HG02588 (cell line): ENCODE measurements at regions not wholly inside any gene's neighbourhood (a gene's known extent, or its start where the extent isn't known, plus 50 kb on each side); places are given as distances from the start of the nearest gene placed in this dataset.

Experiments used
- ATAC-seq: cut with Tn5 transposase; IDR thresholded peaks from one replicate; pipeline ENCODE4 v1.9.1; 2021; ENCODE audit warnings: mild to moderate bottlenecking, moderate library complexity; ENCODE audit not compliant: unreplicated experiment

DNA sequence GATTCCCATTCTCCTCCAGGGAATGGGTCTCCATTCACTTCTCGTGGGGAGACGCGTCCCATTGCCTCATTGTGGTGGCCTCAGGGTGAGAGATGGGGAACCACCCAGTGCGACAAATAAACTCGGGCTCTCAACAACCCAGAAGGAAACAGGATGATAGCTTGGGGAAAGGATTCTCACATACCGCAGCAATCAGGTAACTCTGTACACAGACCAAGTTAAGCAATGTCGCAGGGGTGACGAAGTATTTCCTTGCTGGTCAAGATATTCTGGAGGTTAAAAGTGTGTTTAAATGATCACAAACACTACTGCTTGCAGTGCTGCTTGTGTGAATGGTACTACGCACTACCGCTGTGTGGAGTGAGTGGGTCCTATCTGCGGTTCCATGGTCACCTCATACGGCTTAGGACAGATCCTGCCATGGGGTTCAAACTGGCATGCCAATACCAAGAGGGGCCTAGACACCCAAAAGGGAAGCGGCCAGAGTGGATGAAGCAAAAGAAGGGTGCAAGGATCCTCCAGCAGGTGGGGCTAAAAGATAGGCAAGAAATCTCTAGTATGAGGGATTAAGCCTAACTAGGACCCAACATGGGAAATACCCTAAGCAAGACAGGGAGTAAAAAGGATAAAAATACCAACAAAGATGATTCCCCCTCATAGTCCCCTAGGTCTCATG is 143.8 kb upstream of the TMEM106B start:
- peak; percentile 66 for ATAC-seq

GRCh38 chr7:12069757-12070156 is 141.3 kb upstream of the TMEM106B start:
- no peak for ATAC-seq

DNA sequence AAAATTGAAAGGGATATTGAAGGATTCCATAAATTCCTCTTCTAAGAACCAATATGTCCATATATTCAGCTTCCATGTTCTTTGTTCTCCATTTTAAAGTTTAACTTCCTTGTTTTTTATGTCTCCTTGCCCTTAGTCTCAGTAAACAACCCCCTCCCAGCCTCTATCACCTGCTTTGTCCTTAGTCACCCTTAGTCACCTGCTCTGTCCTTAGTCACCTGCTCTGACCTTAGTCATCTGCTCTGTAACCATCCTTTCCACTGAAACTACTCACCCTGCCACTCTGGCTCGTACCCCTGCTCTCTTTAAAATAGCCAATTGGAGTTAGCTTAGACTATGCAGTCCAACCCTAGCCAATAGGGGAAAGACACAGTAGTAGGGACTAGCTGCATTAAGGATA is 136.2 kb upstream of the TMEM106B start:
- no peak for ATAC-seq

DNA sequence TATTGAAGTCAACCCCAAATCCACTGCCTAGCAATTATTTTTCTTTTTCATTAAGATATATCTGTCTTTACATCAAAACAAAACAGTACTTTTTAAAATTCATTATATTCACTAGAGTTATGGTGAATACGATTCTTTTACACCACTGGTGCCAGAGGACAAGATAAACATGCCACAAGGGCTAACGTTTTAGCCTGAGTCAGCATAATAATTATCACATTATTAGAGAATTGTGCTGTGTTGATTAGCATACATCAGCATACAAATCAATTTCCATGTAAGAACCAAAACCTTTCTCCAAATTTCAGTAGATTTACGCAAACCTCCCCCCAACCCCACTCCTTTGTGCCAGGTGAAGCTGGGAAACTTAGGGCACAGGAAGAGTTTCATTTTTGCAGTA is 131.1 kb upstream of the TMEM106B start:
- no peak for ATAC-seq

GRCh38 chr7:12085516-12085915 is 125.6 kb upstream of the TMEM106B start:
- no peak for ATAC-seq

DNA sequence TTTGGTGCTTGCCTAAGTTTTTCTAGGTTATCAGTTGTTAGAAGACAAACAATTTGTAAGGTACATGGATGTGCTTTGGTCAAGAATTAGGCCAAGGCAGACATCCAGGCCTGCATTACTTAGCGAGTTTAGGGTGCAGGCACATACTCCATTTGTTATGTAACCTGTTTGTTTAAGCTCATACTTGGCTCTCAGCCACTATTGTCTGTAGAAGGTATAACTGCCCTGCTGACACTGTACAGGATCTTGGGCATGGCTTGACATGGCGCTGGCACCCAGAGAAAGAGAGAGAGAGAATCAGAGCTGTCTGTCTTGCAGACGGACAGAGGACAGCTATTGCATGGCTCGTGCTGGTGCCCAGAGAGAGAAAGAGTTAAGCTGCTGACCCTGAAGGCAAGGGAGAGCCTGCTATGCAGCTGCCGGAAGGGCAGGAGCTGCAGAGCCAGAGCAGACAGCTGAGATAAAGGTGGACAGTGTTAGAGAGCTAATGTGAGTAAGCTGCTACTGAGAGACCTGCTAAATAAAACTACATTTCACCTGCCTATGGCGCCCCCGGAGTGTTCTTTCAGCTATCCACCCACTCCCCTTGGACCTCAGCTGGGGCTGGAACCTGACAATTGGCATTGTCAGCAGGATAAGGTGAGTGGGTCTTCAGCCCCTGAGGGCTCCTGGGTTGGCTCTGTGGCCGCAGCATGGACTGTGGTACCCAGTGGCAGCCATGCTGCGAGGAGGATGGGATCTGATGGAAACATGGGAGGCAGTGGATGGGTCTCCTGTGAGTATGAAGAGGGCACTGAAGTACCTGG is 120.9 kb upstream of the TMEM106B start:
- no peak for ATAC-seq

- no peak for ATAC-seq
These were observed 120.3 kb upstream of the TMEM106B start for GRCh38 chr7:12090757-12091221.

GRCh38 chr7:12091231-12091630 is 119.9 kb upstream of the TMEM106B start:
- ATAC-seq: no peak

- ATAC-seq: no peak
These were observed 118.5 kb upstream of the TMEM106B start for GRCh38 chr7:12092499-12093130.

DNA sequence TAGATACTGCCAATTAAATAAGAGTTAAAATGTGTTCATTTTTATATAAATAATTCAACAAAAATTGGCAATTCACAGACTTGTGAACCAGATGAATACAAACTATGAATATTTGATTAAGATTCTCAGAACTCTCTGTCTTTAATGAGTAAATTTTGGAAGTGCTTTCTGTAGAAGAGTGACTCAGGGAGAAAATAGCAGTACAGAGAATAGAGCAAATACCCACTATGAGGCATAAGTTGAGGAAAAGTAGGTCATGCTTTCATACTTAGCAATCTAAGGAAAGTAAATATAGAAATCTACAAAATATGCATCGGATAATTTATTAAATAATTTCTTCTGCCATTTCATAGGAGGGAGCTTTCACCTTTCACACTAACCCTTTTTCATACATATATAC is 117.7 kb upstream of the TMEM106B start:
- ATAC-seq: no peak

GRCh38 chr7:12094365-12094921 is 116.7 kb upstream of the TMEM106B start:
- no peak for ATAC-seq

DNA sequence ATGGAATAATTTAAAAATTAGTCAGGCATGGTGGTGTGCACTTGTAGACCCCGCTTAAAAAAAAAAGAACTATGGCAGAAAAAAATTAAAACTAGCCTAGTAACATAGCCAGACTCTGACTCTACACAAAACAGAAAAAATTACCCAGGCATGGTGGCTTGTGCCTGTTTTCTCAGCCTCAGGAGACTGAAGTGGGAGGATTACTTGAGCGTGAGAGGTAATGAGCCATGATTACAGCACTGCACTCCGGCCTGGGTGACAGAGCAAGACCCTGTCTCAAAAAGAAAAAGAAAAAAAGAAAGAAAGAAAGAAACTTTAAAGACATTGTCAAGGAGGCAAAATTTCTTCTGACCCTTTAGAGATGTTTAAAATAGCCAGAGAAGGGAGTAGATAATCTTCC is 109.0 kb upstream of the TMEM106B start:
- ATAC-seq: no peak

DNA sequence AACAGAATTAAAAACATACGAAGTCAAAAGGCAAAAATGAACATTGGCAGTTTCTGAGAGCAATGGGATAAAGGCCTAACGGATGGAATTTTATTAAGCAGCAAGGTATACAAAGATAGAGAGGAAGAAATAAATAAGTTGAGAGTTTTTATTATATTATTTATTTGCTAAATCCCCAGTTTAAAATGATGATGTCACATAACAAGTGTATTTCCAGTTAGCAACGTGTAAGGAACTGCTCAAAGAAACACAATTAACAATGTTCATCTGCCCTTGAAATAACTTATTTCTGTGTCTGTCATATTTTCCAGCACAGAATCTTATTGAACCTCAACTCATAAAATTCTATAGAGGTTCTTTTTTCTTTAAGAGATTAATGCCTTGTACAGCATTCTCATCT is 108.6 kb upstream of the TMEM106B start:
- no peak for ATAC-seq

GRCh38 chr7:12103948-12104347 is 107.1 kb upstream of the TMEM106B start:
- no peak for ATAC-seq

DNA sequence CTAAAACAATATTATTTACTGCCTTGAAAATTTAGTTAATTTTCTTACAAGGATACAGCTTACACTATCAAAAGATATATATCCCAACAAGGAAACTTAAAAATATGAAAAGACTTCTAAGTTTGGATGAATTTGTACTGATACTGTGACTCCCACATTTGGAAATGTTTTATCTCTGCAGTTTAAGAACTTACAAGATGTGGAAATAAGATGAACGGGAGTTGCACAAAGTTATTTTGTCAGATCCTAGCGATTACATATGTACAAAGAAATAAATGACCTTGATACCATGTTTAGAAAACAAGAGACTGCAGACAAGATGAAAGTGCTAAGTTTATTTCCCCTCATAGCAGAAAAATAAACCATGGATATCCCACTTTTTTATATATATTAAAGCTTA is 103.7 kb upstream of the TMEM106B start:
- ATAC-seq: no peak

DNA sequence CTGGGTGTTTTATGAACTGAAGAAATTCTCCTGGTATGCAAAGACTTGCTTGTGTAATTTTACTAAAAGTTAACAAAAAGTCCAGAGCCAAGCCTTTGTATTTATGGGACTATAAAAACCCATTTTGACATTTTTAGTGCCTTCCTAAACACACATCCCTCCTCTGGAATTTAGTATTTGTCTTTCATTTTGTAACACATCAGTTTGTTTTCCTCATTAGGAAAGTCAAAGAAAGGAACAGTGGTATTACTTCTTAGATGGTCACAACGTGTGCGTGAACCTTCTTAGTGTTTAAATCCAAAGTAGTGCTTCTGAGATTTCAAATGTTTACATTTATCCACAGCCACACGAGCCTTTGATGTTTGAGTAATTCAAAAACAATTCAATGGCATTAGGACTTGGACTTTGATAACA is 103.2 kb upstream of the TMEM106B start:
- no peak for ATAC-seq

DNA sequence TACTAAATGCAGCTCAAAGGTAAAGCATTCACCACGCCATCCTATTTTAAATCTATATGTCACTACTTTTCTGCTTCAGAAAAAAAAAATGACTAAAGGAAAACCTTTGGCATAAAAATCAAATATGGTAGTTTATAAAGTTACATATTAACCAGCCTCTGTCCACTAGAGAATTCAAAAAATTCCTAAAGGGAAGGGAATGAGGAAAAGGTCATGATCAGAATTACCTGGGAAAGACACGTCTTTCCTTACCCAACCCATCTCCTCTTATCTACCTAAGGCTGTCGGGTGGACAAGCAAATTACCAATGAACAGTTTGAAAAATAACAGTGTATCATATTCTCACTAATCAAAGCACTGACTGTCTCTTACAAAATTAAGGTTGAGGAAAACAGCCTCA is 100.7 kb upstream of the TMEM106B start:
- ATAC-seq: no peak

DNA sequence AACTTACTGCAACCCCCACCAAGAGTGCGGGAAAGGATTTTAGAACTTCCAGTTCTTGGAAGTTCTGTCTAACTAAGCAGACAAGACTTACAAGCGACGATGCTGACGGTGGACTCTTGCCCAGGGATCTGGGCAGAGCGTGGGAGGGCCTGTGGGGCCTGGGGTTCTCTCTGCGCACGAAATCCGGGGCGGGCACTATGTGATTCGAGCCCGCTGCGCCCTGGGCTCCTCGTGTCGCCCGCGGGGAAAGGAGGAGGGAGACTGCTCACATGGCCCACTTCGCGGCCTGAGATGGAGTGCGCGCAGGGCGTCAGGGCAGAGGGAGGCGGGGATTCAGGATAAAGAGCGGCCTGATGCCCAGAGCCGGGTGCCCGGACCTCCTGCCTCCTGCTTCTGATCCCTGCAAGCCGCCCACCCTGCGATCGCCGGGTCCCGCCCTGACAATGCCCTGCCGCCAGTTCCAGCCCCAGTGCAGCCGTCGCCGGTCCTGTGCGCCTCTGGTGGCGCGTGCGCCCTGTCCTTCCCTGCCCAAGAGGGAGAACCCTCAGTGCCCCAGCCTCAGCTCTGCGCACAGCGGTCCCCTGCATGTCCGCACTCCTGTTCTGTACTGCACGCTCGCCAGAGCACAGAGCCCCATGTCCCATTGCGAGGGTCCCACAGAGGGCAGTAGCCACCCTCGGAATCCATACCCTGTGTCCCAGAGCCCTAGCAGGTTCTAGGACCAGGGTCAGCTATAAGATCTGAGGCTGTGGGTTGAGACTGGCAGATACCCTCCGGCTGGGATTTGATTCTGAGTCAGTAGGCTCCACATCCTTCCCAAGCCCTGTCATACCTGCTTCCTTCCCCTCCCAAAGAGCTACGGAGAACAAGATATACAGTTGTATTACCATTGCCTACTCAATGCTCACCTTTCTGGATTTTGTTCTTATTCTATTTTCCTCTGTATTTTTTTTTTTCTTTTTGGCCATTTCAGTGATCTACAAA is 99.4 kb upstream of the TMEM106B start:
- no peak for ATAC-seq

GRCh38 chr7:12117170-12117569 is 93.9 kb upstream of the TMEM106B start:
- no peak for ATAC-seq

DNA sequence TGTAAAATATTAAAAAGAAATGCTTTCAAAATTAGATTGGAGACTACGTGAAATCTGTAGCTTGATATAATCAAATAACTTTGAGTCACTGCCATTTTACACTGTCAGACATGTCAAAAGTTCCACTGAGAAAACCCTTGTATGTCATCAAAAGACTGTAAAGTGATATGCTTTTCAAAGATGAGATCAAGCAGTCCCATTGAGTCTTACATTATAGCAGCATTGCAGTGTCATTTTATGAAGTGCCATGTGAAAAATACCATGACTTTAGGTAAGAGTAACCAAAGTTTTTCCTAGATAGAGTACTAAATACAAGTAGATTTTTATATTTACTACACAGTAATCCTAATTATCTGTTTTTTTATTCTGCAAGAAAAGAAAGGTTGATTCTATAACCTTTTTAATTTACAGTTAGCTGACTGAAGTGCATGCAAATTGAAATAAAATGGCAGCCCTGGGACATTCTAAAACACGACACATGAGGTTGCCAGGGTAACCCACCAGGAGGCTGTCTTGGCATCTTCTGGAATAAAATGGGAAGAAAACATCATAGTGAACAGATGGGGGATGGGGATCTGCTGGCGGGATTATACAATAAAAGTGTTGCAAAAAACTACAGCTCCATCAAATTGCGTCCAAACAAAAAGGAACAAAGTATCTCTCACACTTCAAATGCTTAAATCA is 91.3 kb upstream of the TMEM106B start:
- ATAC-seq: no peak
